Body of pancreas (tissue), 4 donors: ENCODE measurements at regions not wholly inside any gene's neighbourhood (a gene's known extent, or its start where the extent isn't known, plus 50 kb on each side); places are given as distances from the start of the nearest gene placed in this dataset. TPM values are rescaled to one million over a fixed set of nuclear protein-coding genes. Genes with fewer than 3 reads are reported as not detected.

ENCODE experiments used
- ATAC-seq: fragments of 150-250 bp; one replicate; pipeline ENCODE4 v1.9.1; 2016
- DNase-seq, 4 donors: peaks; one replicate each; pipeline ENCODE4 v3.0.0-alpha.2; 2019
- H3K27ac ChIP-seq, 4 donors: fragments of 200-600 bp; sonication (generic); 1 replicate in 3 of 4; 2 replicates in 1 of 4; pipeline versions ENCODE4 v1.5.1 to v1.6.1; 2016 to 2019; ENCODE audit warnings: mild to moderate bottlenecking in 1 of 4, mixed read lengths in 1 of 4, moderate library complexity in 1 of 4
- H3K27me3 ChIP-seq, 2 donors: fragments of 200-600 bp; sonication (generic); one replicate each; pipeline ENCODE4 v1.6.0; 2016; ENCODE audit warnings: mild to moderate bottlenecking in 1 of 2
- H3K36me3 ChIP-seq, 2 donors: fragments of 200-600 bp; sonication (generic); replicated peaks in 1 of 2; 2 replicates each; pipeline ENCODE4 v1.5.1; 2016; ENCODE audit warnings: low read depth in 2 of 2; ENCODE audit not compliant: insufficient read depth in 1 of 2
- H3K4me1 ChIP-seq: fragments of 200-600 bp; sonication (generic); one replicate; pipeline ENCODE4 v1.6.0; 2016
- H3K4me3 ChIP-seq, 2 donors: fragments of 200-600 bp; sonication (generic); 1 replicate in 1 of 2; 2 replicates in 1 of 2; pipeline ENCODE4 v1.5.1; 2016 to 2019
- H3K9me3 ChIP-seq, 3 donors: fragments of 200-600 bp; sonication (generic); 1 replicate in 2 of 3; 2 replicates in 1 of 3; pipeline ENCODE4 v1.5.1; 2016
- CTCF ChIP-seq, 7 experiments: fragments of 450-650 bp in 4 of 7; fragments of 200-600 bp in 3 of 7; sonication (generic) in 3 of 7; IDR thresholded peaks; one replicate each; pipeline ENCODE4 v1.5.1; 2016 to 2019; ENCODE audit warnings: antibody characterized with exemption in 7 of 7
- POLR2A ChIP-seq, 3 donors: fragments of 450-650 bp; IDR thresholded peaks; one replicate each; pipeline ENCODE4 v1.6.1; 2016; ENCODE audit warnings: antibody characterized with exemption in 3 of 3, mild to moderate bottlenecking in 2 of 3
- WGBS, 2 donors: methylation state at CpG; one replicate each; pipeline ENCODE4 v1.1.5; 2017; 5-methylcytosine and 5-hydroxymethylcytosine counted together
- intact Hi-C: fragments of 100-400 bp; cut with DNase I; formaldehyde crosslinking; loops from one replicate; pipeline ENCODE4 v1.15.1; 2023
- small RNA-seq: library from RNA; depleted of rRNA; stranded (forward); fragments of <200 nt; gene quantifications from one replicate; pipeline ENCODE3, GENCODE V24; 2016

- no peaks in the 10 kb centered on the region for H3K27me3 ChIP-seq
- no peaks in the 10 kb centered on the region for H3K9me3 ChIP-seq
- H3K4me1 ChIP-seq = no peaks in the 10 kb centered on the region
- WGBS, 2 donors = 70 to 72% methylated on average over 3 of the region's 3 CpGs
- no peaks in the 10 kb centered on the region for H3K36me3 ChIP-seq
- no peak overlapping the region for H3K27ac ChIP-seq
- H3K4me3 ChIP-seq = no peak overlapping the region
- intact Hi-C loops = no loop called here
- DNase-seq (no peak), ATAC-seq (no peak)
- TF ChIP-seq POLR2A (IDR thresholded peaks at IDR 0.05) (no peak), CTCF (IDR thresholded peaks at IDR 0.05) (no peak)
Observed at GRCh38 chr18:24999650-25000267, 352.2 kb downstream of the ZNF521 start.

DNA sequence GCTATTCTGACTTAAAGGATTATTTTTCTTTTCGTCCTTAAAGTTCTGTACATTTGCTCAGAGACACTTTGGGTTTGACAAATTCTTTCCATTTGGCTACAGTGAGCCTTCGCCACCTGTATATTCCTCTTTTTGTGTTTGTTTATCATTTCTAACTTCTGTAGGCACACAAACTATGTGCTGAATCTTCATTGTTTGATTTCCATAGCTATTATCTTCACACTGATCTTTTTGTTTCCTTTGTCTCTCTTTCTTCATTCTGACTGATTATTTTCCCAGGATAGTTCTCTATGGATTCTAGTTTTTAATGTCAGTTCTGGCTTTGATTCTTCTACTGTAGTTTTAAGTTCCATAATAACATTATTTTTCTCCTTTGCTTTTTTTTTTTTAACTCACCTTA, 350.2 kb downstream of the ZNF521 start:
- Histone ChIP-seq H3K4me3 (no peak overlapping the region), H3K36me3 (no peaks in the 10 kb centered on the region), H3K4me1 (no peaks in the 10 kb centered on the region), H3K9me3 (no peaks in the 10 kb centered on the region), H3K27ac (no peak overlapping the region), H3K27me3 (no peaks in the 10 kb centered on the region)
- DNase-seq = no peak
- ATAC-seq = no peak
- WGBS, 2 donors = 63 to 64% methylated on average over 2 of the region's 2 CpGs
- TF ChIP-seq CTCF (IDR thresholded peaks at IDR 0.05) = no peak
- no peak for TF ChIP-seq POLR2A (IDR thresholded peaks at IDR 0.05)
- intact Hi-C loops = no loop called here

GRCh38 chr18:25005541-25006403, 346.2 kb downstream of the ZNF521 start:
- no peak for DNase-seq
- intact Hi-C loops = no loop called here
- Histone ChIP-seq H3K27ac (no peak overlapping the region), H3K27me3 (no peaks in the 10 kb centered on the region), H3K4me1 (no peaks in the 10 kb centered on the region), H3K4me3 (no peak overlapping the region), H3K36me3 (no peaks in the 10 kb centered on the region), H3K9me3 (no peaks in the 10 kb centered on the region)
- no peak for ATAC-seq
- TF ChIP-seq POLR2A (IDR thresholded peaks at IDR 0.05) (no peak), CTCF (IDR thresholded peaks at IDR 0.05) (no peak)
- WGBS, 2 donors = 46 to 49% methylated on average over 6 of the region's 6 CpGs

DNA sequence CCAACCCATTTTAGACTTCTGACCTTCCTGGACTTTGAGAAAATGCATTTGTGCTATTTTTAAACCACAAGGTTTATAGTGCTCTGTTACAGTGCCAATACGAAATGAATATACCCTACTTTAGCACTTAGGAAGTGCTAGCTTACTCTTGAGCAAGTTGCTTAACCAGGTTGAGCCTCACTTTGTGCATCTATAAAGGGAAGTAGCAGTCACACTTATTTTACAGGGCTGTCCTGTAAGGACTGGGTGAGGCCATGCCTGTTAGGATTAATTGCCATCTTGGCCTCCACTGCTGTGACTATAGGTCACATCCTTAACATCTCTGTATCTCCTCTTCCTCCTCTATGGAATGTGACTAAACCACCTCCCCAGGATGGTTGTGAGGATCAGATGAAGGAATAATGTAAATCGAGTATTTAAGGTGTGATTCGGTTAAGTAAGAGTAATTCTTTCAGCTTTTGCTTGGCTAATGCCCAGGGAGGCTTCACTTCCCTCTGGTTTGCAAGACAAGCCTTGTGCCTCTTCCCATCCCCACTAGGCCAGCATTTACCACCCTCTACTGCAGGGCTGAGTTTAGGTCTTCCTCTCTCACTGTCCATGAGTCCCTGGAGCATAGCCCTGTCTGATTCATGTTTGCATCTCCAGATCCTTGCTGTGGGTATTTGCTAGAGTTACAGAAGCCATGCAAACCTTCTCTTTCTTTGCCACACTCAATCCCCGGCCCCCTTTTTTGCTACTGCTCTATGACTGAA, 341.2 kb downstream of the ZNF521 start:
- no peak overlapping the region for H3K27ac ChIP-seq
- 56 to 62% methylated on average over 4 of the region's 4 CpGs for WGBS, 2 donors
- no peak for TF ChIP-seq POLR2A (IDR thresholded peaks at IDR 0.05)
- no peak for TF ChIP-seq CTCF (IDR thresholded peaks at IDR 0.05)
- H3K4me3 ChIP-seq = no peak overlapping the region
- H3K36me3 ChIP-seq = no peaks in the 10 kb centered on the region
- H3K4me1 ChIP-seq = no peaks in the 10 kb centered on the region
- H3K9me3 ChIP-seq = no peaks in the 10 kb centered on the region
- H3K27me3 ChIP-seq = no peaks in the 10 kb centered on the region
- DNase-seq (no peak), ATAC-seq (no peak)
- intact Hi-C loops = no loop called here

Small RNAs in the stretch of these regions (small RNA-seq; reads per million reads assigned to genes)
- gene PPIAP57 = not detected
